ENCODE measurements at regions not wholly inside any gene's neighbourhood (a gene's known extent, or its start where the extent isn't known, plus 50 kb on each side); places are given as distances from the start of the nearest gene placed in this dataset.

DNA sequence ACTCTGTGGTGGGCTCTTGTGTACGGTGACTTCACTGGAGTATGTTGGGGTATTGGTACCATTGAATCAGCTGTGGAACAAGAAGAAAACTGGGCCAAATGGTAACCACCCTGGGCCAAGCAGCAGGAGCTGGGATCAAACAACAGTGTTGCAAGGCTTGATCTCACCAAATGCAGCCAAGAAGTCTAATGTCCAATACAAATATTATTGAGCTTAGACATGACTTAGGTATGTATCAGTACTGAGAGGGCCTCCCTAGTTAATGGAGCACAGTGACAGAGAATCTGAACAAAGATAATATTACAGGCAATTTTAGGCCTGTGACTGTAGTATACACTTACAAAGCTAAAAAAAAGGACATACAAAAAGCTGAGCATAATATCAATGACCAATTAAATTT is 604.8 kb downstream of the PLA2G4A start:
- intact Hi-C loops (cut with DNase I) = no loop called here
- TF ChIP-seq CTCF (IDR thresholded peaks at IDR 0.05; ENCODE audit: borderline replicate concordance, extremely low read depth, insufficient read depth) = no peak
- FAIRE-seq (no peak), DNase-seq (no peak)
- Histone ChIP-seq H3K27ac (ENCODE audit: low read depth in 2 of 2, low read length in 2 of 2) (no peak overlapping the region), H3K9me3 (ENCODE audit: control insufficient read depth in 2 of 3, insufficient read depth in 1 of 3, low read length in 3 of 3) (no peaks in the 10 kb centered on the region), H3K4me3 (ENCODE audit: low read length in 3 of 3) (no peak overlapping the region), H3K4me1 (ENCODE audit: control insufficient read depth in 2 of 3, insufficient read depth in 2 of 3, low read depth in 1 of 3, low read length in 3 of 3) (no peaks in the 10 kb centered on the region), H3K36me3 (ENCODE audit: control insufficient read depth in 2 of 3, insufficient read depth in 3 of 3, low read length in 3 of 3) (no peaks in the 10 kb centered on the region), H3K27me3 (ENCODE audit: control insufficient read depth, insufficient read depth, low read length) (no peaks in the 10 kb centered on the region), H3K9ac (ENCODE audit: low read length in 3 of 3) (no peak overlapping the region)

DNA sequence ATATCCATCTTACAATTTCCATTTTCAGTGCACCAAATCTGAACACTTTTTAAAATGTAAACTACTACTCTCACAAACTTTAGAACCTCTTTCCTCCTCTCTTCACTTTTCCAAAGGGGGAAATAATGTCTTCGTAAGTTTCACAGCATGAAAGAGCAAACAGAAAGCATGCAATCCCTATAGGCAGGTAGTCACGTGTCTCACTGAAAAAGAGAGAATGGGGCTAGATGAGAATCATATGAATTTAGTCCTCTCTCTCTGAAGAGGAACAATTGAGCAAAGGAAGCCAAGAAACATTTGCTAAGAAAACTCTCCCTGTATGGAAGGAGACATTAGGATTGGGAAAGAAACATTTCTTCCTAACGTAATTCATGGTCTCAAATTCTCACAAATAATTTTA is 613.9 kb downstream of the PLA2G4A start:
- intact Hi-C loops (cut with DNase I) = no loop called here
- Histone ChIP-seq H3K4me3 (ENCODE audit: low read length in 3 of 3) (no peak overlapping the region), H3K27me3 (ENCODE audit: control insufficient read depth, insufficient read depth, low read length) (no peaks in the 10 kb centered on the region), H3K9me3 (ENCODE audit: control insufficient read depth in 2 of 3, insufficient read depth in 1 of 3, low read length in 3 of 3) (no peaks in the 10 kb centered on the region), H3K9ac (ENCODE audit: low read length in 3 of 3) (no peak overlapping the region), H3K4me1 (ENCODE audit: control insufficient read depth in 2 of 3, insufficient read depth in 2 of 3, low read depth in 1 of 3, low read length in 3 of 3) (no peaks in the 10 kb centered on the region), H3K27ac (ENCODE audit: low read depth in 2 of 2, low read length in 2 of 2) (no peak overlapping the region), H3K36me3 (ENCODE audit: control insufficient read depth in 2 of 3, insufficient read depth in 3 of 3, low read length in 3 of 3) (no peaks in the 10 kb centered on the region)
- FAIRE-seq (no peak), DNase-seq (no peak)
- TF ChIP-seq CTCF (IDR thresholded peaks at IDR 0.05; ENCODE audit: borderline replicate concordance, extremely low read depth, insufficient read depth) = no peak

GRCh38 chr1:187443939-187444338 is 615.2 kb downstream of the PLA2G4A start:
- FAIRE-seq = no peak
- no peaks in the 10 kb centered on the region for H3K4me1 ChIP-seq (ENCODE audit: control insufficient read depth in 2 of 3, insufficient read depth in 2 of 3, low read depth in 1 of 3, low read length in 3 of 3)
- no peak for TF ChIP-seq CTCF (IDR thresholded peaks at IDR 0.05; ENCODE audit: borderline replicate concordance, extremely low read depth, insufficient read depth)

DNA sequence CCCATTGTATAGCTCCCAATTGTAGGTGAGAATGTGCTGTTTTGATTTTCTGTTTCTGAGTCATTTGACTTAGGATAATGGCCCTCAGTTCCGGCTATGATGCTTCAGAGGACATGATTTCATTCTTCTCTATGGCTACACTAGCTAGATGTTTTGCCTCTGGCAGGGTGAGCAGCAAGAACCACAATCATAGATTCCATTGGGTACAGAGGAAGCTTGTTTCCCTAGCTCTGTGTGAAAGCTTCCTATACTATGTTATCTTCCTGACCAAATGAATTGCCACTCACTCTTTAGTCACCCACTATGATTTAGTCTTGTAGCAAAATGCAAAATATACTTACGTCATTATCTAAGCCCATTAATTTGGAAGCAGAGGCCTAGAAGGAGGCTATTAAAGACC is 616.3 kb downstream of the PLA2G4A start:
- Histone ChIP-seq H3K36me3 (ENCODE audit: control insufficient read depth in 2 of 3, insufficient read depth in 3 of 3, low read length in 3 of 3) (no peaks in the 10 kb centered on the region), H3K4me3 (ENCODE audit: low read length in 3 of 3) (no peak overlapping the region), H3K9me3 (ENCODE audit: control insufficient read depth in 2 of 3, insufficient read depth in 1 of 3, low read length in 3 of 3) (no peaks in the 10 kb centered on the region), H3K27me3 (ENCODE audit: control insufficient read depth, insufficient read depth, low read length) (no peaks in the 10 kb centered on the region), H3K9ac (ENCODE audit: low read length in 3 of 3) (no peak overlapping the region), H3K27ac (ENCODE audit: low read depth in 2 of 2, low read length in 2 of 2) (no peak overlapping the region), H3K4me1 (ENCODE audit: control insufficient read depth in 2 of 3, insufficient read depth in 2 of 3, low read depth in 1 of 3, low read length in 3 of 3) (no peaks in the 10 kb centered on the region)
- DNase-seq = no peak
- no peak for FAIRE-seq
- intact Hi-C loops (cut with DNase I) = no loop called here
- no peak for TF ChIP-seq CTCF (IDR thresholded peaks at IDR 0.05; ENCODE audit: borderline replicate concordance, extremely low read depth, insufficient read depth)

More at GRCh38 chr1:187443939-187444338, 615.2 kb downstream of the PLA2G4A start:
- H3K27ac ChIP-seq (ENCODE audit: low read depth in 2 of 2, low read length in 2 of 2) = no peak overlapping the region
- no peak for DNase-seq
- H3K9me3 ChIP-seq (ENCODE audit: control insufficient read depth in 2 of 3, insufficient read depth in 1 of 3, low read length in 3 of 3) = no peaks in the 10 kb centered on the region
- no peak overlapping the region for H3K9ac ChIP-seq (ENCODE audit: low read length in 3 of 3)
- no peaks in the 10 kb centered on the region for H3K36me3 ChIP-seq (ENCODE audit: control insufficient read depth in 2 of 3, insufficient read depth in 3 of 3, low read length in 3 of 3)
- H3K4me3 ChIP-seq (ENCODE audit: low read length in 3 of 3) = no peak overlapping the region
- no peaks in the 10 kb centered on the region for H3K27me3 ChIP-seq (ENCODE audit: control insufficient read depth, insufficient read depth, low read length)
- intact Hi-C loops (cut with DNase I) = no loop called here
